Breast epithelium (tissue), 4 donors: ENCODE measurements at regions not wholly inside any gene's neighbourhood (a gene's known extent, or its start where the extent isn't known, plus 50 kb on each side); places are given as distances from the start of the nearest gene placed in this dataset.

ENCODE experiments used
- DNase-seq, 2 donors: peaks; one replicate each; pipeline ENCODE4 v3.0.0-alpha.2; 2019; ENCODE audit warnings: low spot score in 2 of 2
- H3K27ac ChIP-seq, 2 donors: fragments of 200-600 bp; sonication (generic) in 1 of 2; one replicate each; pipeline ENCODE4 v1.5.1; 2016 to 2019; ENCODE audit warnings: mild to moderate bottlenecking in 1 of 2
- H3K27me3 ChIP-seq, 2 donors: fragments of 200-600 bp; sonication (generic) in 1 of 2; one replicate each; pipeline versions ENCODE4 v1.5.1 to v1.6.0; 2017 to 2019; ENCODE audit warnings: control low read depth in 1 of 2, mild to moderate bottlenecking in 1 of 2
- H3K36me3 ChIP-seq: fragments of 200-600 bp; one replicate; pipeline ENCODE4 v1.5.1; 2019
- H3K4me1 ChIP-seq, 2 donors: fragments of 200-600 bp; sonication (generic); one replicate each; pipeline ENCODE4 v1.5.1; 2016 to 2019; ENCODE audit warnings: control low read depth in 1 of 2
- H3K4me3 ChIP-seq, 3 donors: fragments of 200-600 bp; sonication (generic); 1 replicate in 2 of 3; 2 replicates in 1 of 3; pipeline ENCODE4 v1.5.1; 2016 to 2019; ENCODE audit warnings: mild to moderate bottlenecking in 3 of 3, moderate library complexity in 2 of 3
- H3K9me3 ChIP-seq, 2 donors: fragments of 200-600 bp; sonication (generic) in 1 of 2; one replicate each; pipeline ENCODE4 v1.5.1; 2016 to 2019; ENCODE audit warnings: control low read depth in 1 of 2
- CTCF ChIP-seq, 3 donors: fragments of 450-650 bp; IDR thresholded peaks; one replicate each; pipeline ENCODE4 v1.5.1; 2016 to 2017; ENCODE audit warnings: antibody characterized with exemption in 3 of 3, mild to moderate bottlenecking in 3 of 3, moderate library complexity in 3 of 3
- POLR2A ChIP-seq: fragments of 450-650 bp; IDR thresholded peaks from one replicate; pipeline ENCODE4 v1.6.1; 2016; ENCODE audit warnings: antibody characterized with exemption, mild to moderate bottlenecking, moderate library complexity
- POLR2AphosphoS5 ChIP-seq, 3 donors: sonication (generic); formaldehyde crosslinking; IDR thresholded peaks; one replicate each; pipeline ENCODE4 v1.6.1; 2017; ENCODE audit warnings: antibody characterized with exemption in 3 of 3
- intact Hi-C: fragments of 100-400 bp; cut with DNase I; formaldehyde crosslinking; loops from one replicate; pipeline ENCODE4 v1.15.1; 2023; ENCODE audit warnings: low total_unique reads

- H3K27ac ChIP-seq, result no peak overlapping the region
- intact Hi-C loops, result no loop called here
- no peak overlapping the region for H3K4me3 ChIP-seq
- H3K4me1 ChIP-seq, result no peaks in the 10 kb centered on the region
- peaks cover 0 to 15% of the 10 kb centered on the region in 2 donors for H3K27me3 ChIP-seq
- no peaks in the 10 kb centered on the region for H3K36me3 ChIP-seq
- no peak for TF ChIP-seq CTCF (IDR thresholded peaks at IDR 0.05)
- TF ChIP-seq POLR2AphosphoS5 (IDR thresholded peaks at IDR 0.05), result no peak
- no peak for TF ChIP-seq POLR2A
- H3K9me3 ChIP-seq, result peaks cover 0 to 1% of the 10 kb centered on the region in 2 donors
- DNase-seq, result no peak
Measured at GRCh38 chr1:4328402-4329071, 325.9 kb upstream of the AJAP1 start.

- no peaks in the 10 kb centered on the region for H3K36me3 ChIP-seq
- H3K9me3 ChIP-seq, result peaks cover 0 to 3% of the 10 kb centered on the region in 2 donors
- no peak overlapping the region for H3K4me3 ChIP-seq
- peaks cover 0 to 15% of the 10 kb centered on the region in 2 donors for H3K27me3 ChIP-seq
- no peak for DNase-seq
- no peak overlapping the region for H3K27ac ChIP-seq
- TF ChIP-seq CTCF (IDR thresholded peaks at IDR 0.05), result no peak
- TF ChIP-seq POLR2A, result no peak
- TF ChIP-seq POLR2AphosphoS5 (IDR thresholded peaks at IDR 0.05), result no peak
- intact Hi-C loops, result no loop called here
- H3K4me1 ChIP-seq, result no peaks in the 10 kb centered on the region
Measured at GRCh38 chr1:4330805-4331766, 323.3 kb upstream of the AJAP1 start.

- no peak for TF ChIP-seq POLR2AphosphoS5 (IDR thresholded peaks at IDR 0.05)
- no peak for TF ChIP-seq CTCF (IDR thresholded peaks at IDR 0.05)
- no peak for TF ChIP-seq POLR2A
- Histone ChIP-seq H3K4me3 (no peak overlapping the region), H3K9me3 (peaks cover 0 to 3% of the 10 kb centered on the region in 2 donors), H3K27me3 (peaks cover 0 to 15% of the 10 kb centered on the region in 2 donors), H3K27ac (no peak overlapping the region), H3K36me3 (no peaks in the 10 kb centered on the region), H3K4me1 (no peaks in the 10 kb centered on the region)
- DNase-seq, result no peak
- intact Hi-C loops, result no loop called here
Measured at GRCh38 chr1:4331767-4332163, 322.6 kb upstream of the AJAP1 start.

GRCh38 chr1:4336507-4336906 is 317.9 kb upstream of the AJAP1 start:
- Histone ChIP-seq H3K4me1 (no peaks in the 10 kb centered on the region), H3K36me3 (no peaks in the 10 kb centered on the region), H3K9me3 (peaks cover 3 to 12% of the 10 kb centered on the region in 2 donors), H3K27me3 (no peaks in the 10 kb centered on the region), H3K27ac (no peak overlapping the region), H3K4me3 (no peak overlapping the region)
- DNase-seq, result no peak
- intact Hi-C loops, result no loop called here
- TF ChIP-seq CTCF (IDR thresholded peaks at IDR 0.05) (no peak), POLR2A (no peak), POLR2AphosphoS5 (IDR thresholded peaks at IDR 0.05) (no peak)

GRCh38 chr1:4341421-4341820 is 313.0 kb upstream of the AJAP1 start:
- intact Hi-C loops, result no loop called here
- no peak for DNase-seq
- Histone ChIP-seq H3K36me3 (no peaks in the 10 kb centered on the region), H3K4me1 (no peaks in the 10 kb centered on the region), H3K27me3 (no peaks in the 10 kb centered on the region), H3K27ac (no peak overlapping the region), H3K4me3 (no peak overlapping the region), H3K9me3 (peaks cover 0 to 12% of the 10 kb centered on the region in 2 donors)
- TF ChIP-seq CTCF (IDR thresholded peaks at IDR 0.05) (no peak), POLR2AphosphoS5 (IDR thresholded peaks at IDR 0.05) (no peak), POLR2A (no peak)
